MM.1S (cell line): ENCODE measurements at regions not wholly inside any gene's neighbourhood (a gene's known extent, or its start where the extent isn't known, plus 50 kb on each side); places are given as distances from the start of the nearest gene placed in this dataset.

ENCODE experiments used
- DNase-seq: peaks from one replicate; pipeline ENCODE4 v3.0.0-alpha.2; 2015
- H2AFZ ChIP-seq: fragments of 300-600 bp; sonication (generic); 2 replicates; pipeline ENCODE4 v1.6.0; 2016; ENCODE audit warnings: antibody characterized with exemption, low read length
- H3F3A ChIP-seq: fragments of 300-600 bp; sonication (generic); 2 replicates; pipeline ENCODE4 v1.6.1; 2016; ENCODE audit warnings: mild to moderate bottlenecking, antibody characterized with exemption, low read length, moderate library complexity, mixed read lengths; ENCODE audit not compliant: insufficient read depth
- H3K27ac ChIP-seq: fragments of 300-600 bp; sonication (generic); 2 replicates; pipeline ENCODE4 v1.5.1; 2016; ENCODE audit warnings: mild to moderate bottlenecking, low read length
- H3K27me3 ChIP-seq: fragments of 300-600 bp; sonication (generic); replicated peaks from 2 replicates; pipeline ENCODE4 v1.6.0; 2016; ENCODE audit warnings: low read length; ENCODE audit not compliant: insufficient read depth
- H3K36me3 ChIP-seq: fragments of 300-600 bp; sonication (generic); replicated peaks from 2 replicates; pipeline ENCODE4 v1.6.1; 2016; ENCODE audit warnings: mild to moderate bottlenecking, low read length, mixed read lengths; ENCODE audit not compliant: insufficient read depth
- H3K4me1 ChIP-seq: fragments of 300-600 bp; sonication (generic); 2 replicates; pipeline ENCODE4 v1.6.1; 2016; ENCODE audit warnings: low read length, mixed read lengths
- H3K4me2 ChIP-seq: fragments of 300-600 bp; sonication (generic); 2 replicates; pipeline ENCODE4 v1.6.0; 2016; ENCODE audit warnings: low read depth, low read length
- H3K4me3 ChIP-seq: fragments of 300-600 bp; sonication (generic); 2 replicates; pipeline ENCODE4 v1.5.1; 2016; ENCODE audit warnings: low read length, mixed read lengths
- H3K79me2 ChIP-seq: fragments of 300-600 bp; sonication (generic); 2 replicates; pipeline ENCODE4 v1.6.1; 2016; ENCODE audit warnings: mixed run types, low read length, mixed read lengths
- H3K9ac ChIP-seq: fragments of 300-600 bp; sonication (generic); 2 replicates; pipeline ENCODE4 v1.6.1; 2016; ENCODE audit warnings: low read length, mixed read lengths
- H3K9me2 ChIP-seq: fragments of 300-600 bp; sonication (generic); replicated peaks from 2 replicates; pipeline ENCODE4 v1.6.1; 2016; ENCODE audit warnings: mild to moderate bottlenecking, low read length, mixed read lengths; ENCODE audit not compliant: insufficient read depth
- H3K9me3 ChIP-seq: fragments of 300-600 bp; sonication (generic); replicated peaks from 2 replicates; pipeline ENCODE4 v1.6.1; 2016; ENCODE audit warnings: mild to moderate bottlenecking, low read length, mixed read lengths; ENCODE audit not compliant: insufficient read depth
- H4K20me1 ChIP-seq: fragments of 300-600 bp; sonication (generic); 2 replicates; pipeline ENCODE4 v1.6.1; 2016; ENCODE audit warnings: mild to moderate bottlenecking, low read length, moderate library complexity, mixed read lengths; ENCODE audit not compliant: insufficient read depth
- CTCF ChIP-seq: fragments of 300-600 bp; sonication (generic); IDR thresholded peaks from 2 replicates; pipeline ENCODE4 v1.5.1; 2016; ENCODE audit warnings: antibody characterized with exemption, low read length, mixed read lengths
- EZH2 ChIP-seq: fragments of 300-600 bp; sonication (generic); optimal IDR thresholded peaks from 2 replicates; pipeline ENCODE3; 2017; ENCODE audit warnings: low read depth, mild to moderate bottlenecking, antibody characterized with exemption, low read length, mixed read lengths
- EZH2phosphoT487 ChIP-seq: fragments of 300-600 bp; sonication (generic); IDR thresholded peaks from 2 replicates; pipeline ENCODE4 v1.6.1; 2018; ENCODE audit warnings: antibody characterized with exemption, low read length

- no peaks in the 10 kb centered on the region for H3K27me3 ChIP-seq
- no peak overlapping the region for H2AFZ ChIP-seq
- H3K4me2 ChIP-seq, result no peak overlapping the region
- no peaks in the 10 kb centered on the region for H3K36me3 ChIP-seq
- H3K79me2 ChIP-seq, result no peaks in the 10 kb centered on the region
- no peak overlapping the region for H3K27ac ChIP-seq
- no peaks in the 10 kb centered on the region for H3K9me2 ChIP-seq
- DNase-seq, result no peak
- H3K4me3 ChIP-seq, result no peak overlapping the region
- H4K20me1 ChIP-seq, result no peaks in the 10 kb centered on the region
- TF ChIP-seq EZH2 (no peak), CTCF (no peak), EZH2phosphoT487 (no peak)
- H3K4me1 ChIP-seq, result no peaks in the 10 kb centered on the region
- H3K9me3 ChIP-seq, result no peaks in the 10 kb centered on the region
- no peaks in the 10 kb centered on the region for H3F3A ChIP-seq
- no peak overlapping the region for H3K9ac ChIP-seq
Measured at GRCh38 chr2:226652983-226653765, 146.4 kb downstream of the IRS1 start.

- Histone ChIP-seq H2AFZ (no peak overlapping the region), H3F3A (no peaks in the 10 kb centered on the region), H3K9me2 (no peaks in the 10 kb centered on the region), H3K36me3 (no peaks in the 10 kb centered on the region), H3K27me3 (no peaks in the 10 kb centered on the region), H3K4me3 (no peak overlapping the region), H3K9ac (no peak overlapping the region), H3K4me2 (no peak overlapping the region), H3K79me2 (no peaks in the 10 kb centered on the region), H4K20me1 (no peaks in the 10 kb centered on the region), H3K4me1 (no peaks in the 10 kb centered on the region), H3K27ac (no peak overlapping the region), H3K9me3 (no peaks in the 10 kb centered on the region)
- DNase-seq, result no peak
- TF ChIP-seq EZH2phosphoT487, result no peak
- no peak for TF ChIP-seq EZH2
- no peak for TF ChIP-seq CTCF
Measured at GRCh38 chr2:226652369-226652768, 147.3 kb downstream of the IRS1 start.

GRCh38 chr2:226649871-226650660 is 149.6 kb downstream of the IRS1 start:
- Histone ChIP-seq H3F3A (no peaks in the 10 kb centered on the region), H3K79me2 (no peaks in the 10 kb centered on the region), H3K4me1 (no peaks in the 10 kb centered on the region), H3K27ac (no peak overlapping the region), H3K9me3 (no peaks in the 10 kb centered on the region), H3K36me3 (no peaks in the 10 kb centered on the region), H3K9ac (no peak overlapping the region), H3K4me2 (no peak overlapping the region), H4K20me1 (no peaks in the 10 kb centered on the region), H3K9me2 (no peaks in the 10 kb centered on the region), H2AFZ (no peak overlapping the region), H3K27me3 (no peaks in the 10 kb centered on the region), H3K4me3 (no peak overlapping the region)
- no peak for DNase-seq
- no peak for TF ChIP-seq EZH2phosphoT487
- TF ChIP-seq EZH2, result no peak
- TF ChIP-seq CTCF, result no peak
